GM10266 (cell line): ENCODE measurements at regions not wholly inside any gene's neighbourhood (a gene's known extent, or its start where the extent isn't known, plus 50 kb on each side); places are given as distances from the start of the nearest gene placed in this dataset.

ENCODE experiments used
- DNase-seq: peaks from one replicate; pipeline ENCODE4 v3.0.0; 2012; ENCODE audit errors: extremely low spot score
- TF ChIP-seq, protein P1 (sequence below): IDR thresholded peaks from 2 replicates; pipeline ENCODE4 v1.5.1; 2012; ENCODE audit warnings: mild to moderate bottlenecking, low read depth; ENCODE audit not compliant: control insufficient read depth, insufficient read depth; ENCODE audit errors: missing control alignments

DNA sequence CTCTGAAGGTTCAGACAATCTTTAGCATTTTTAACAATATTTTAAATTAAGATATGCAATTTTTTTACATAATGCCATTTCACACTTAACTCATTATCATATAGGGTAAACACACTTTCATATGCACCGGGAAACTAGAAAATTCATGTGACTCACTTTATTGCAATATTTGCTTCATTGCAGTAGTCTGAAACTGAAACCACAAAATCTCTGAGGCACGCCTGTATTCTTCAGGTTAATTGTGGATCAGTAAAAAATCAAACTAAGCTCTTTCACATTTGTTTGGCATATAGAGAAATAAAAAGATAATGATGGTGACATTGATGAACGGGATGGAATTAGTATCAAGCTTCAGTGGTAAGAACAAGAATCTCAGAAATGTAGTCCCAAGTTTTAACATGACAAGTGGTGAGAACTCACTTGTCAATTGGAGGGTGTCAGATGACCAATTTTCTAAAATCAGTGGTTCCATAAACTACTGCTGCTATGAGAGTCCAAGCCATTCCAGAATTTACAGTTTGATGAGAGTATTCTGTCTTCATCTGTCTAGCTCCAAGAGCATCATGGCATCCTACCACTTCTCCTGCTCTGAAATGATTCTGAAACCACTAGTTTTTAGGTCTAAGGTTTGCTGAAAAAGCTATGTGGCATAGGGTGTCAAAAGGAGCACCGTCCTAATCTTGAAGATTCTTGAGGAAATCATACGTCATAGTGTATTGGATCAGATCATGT, 281.0 kb downstream of the PTPRC start:
- DNase-seq, result no peak
- TF ChIP-seq, protein P1, sequence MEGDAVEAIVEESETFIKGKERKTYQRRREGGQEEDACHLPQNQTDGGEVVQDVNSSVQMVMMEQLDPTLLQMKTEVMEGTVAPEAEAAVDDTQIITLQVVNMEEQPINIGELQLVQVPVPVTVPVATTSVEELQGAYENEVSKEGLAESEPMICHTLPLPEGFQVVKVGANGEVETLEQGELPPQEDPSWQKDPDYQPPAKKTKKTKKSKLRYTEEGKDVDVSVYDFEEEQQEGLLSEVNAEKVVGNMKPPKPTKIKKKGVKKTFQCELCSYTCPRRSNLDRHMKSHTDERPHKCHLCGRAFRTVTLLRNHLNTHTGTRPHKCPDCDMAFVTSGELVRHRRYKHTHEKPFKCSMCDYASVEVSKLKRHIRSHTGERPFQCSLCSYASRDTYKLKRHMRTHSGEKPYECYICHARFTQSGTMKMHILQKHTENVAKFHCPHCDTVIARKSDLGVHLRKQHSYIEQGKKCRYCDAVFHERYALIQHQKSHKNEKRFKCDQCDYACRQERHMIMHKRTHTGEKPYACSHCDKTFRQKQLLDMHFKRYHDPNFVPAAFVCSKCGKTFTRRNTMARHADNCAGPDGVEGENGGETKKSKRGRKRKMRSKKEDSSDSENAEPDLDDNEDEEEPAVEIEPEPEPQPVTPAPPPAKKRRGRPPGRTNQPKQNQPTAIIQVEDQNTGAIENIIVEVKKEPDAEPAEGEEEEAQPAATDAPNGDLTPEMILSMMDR, result no peak

DNA sequence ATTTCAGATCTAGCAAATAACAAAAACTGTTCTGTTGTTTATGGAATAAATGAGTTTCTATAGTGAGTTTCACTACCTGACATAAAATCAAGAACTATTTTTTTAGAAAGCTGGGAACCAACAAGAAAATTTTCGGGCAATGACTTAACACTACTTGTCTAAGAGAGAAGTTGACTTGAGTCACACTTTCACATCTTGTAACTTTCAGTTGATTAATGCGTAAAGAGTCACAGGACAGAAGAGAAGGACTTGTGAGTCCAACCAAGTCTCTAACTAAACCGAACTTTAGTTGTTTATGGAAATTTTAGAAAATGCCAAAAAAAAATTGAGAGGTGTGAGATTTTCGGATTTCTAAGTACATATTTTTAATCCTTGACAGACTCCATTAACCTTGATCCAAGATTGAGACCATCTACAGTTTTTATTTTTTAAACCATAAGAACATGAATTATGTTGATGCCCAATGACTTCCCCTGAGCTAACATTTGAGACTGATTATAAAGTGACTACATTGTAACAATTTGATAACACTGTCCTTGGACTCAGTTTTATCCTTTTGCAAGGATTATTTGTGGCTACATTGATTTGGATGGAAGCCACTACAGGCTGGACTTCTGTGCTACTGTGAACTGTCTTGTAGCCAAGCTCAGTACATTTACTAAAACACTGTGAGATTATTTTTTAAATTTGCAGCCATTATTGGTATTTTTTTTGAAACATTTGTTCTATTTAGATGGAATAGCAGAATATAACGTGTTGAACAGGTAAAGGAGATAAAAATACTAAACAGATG, 284.0 kb downstream of the PTPRC start:
- DNase-seq, result peak; percentile 19
- TF ChIP-seq, protein P1, result no peak

DNA sequence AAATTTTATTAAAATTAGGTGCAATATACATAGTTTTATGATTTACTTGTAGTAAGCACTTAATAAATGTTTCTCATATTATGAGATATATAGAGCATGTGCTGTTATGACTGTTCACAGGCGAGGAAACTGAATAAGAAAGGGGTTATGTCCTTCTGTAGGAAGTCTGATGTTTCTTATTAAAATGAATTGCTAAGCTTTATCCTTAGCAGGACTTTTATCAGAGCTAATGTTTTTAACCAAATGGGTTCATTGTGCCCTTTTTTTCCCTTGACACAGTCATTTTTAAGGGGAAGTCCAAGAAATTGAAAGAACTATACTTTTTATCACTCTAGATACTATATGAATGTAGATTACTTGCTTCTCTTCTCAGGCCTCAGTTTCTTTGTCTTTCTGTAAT, 285.2 kb downstream of the PTPRC start:
- no peak for DNase-seq
- TF ChIP-seq, protein P1, result no peak

DNA sequence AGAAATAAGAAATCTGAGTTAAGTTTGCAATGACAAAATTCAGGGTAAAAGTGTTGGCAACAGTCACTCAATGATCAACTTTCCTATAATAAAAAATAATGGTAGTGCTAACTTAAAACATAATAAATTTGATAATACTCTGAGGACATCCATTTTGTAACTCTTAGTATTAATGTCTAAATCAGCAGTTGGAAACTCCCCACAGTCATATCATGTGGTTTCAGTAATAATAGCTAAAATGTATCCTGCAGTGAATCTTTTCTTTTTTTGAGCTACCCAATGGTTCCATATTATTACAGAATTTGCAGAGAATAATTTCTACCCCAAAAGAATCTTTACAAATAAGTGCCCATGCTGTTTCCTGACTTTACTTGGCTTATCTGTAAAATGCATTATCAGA, 286.7 kb downstream of the PTPRC start:
- TF ChIP-seq, protein P1, result no peak
- DNase-seq, result no peak

DNA sequence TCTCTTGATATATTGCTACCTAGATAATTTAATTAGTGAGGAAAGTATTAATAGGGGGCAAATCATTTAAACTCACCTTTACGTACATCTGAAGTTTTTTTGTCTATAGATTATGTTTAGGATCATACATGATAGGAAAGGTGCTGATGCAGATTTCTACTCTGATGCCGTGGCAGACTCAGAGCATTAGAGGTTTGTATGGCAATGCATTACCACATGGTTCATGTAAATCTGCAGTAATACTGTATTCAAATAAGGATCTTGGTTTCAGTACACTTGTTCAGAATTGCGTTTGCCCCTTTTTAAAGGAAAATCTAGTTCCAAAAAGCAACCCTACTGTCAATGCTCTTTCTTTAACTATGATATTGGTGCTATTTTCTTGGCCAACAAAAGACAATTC, 288.3 kb downstream of the PTPRC start:
- TF ChIP-seq, protein P1, result no peak
- DNase-seq, result no peak

DNA sequence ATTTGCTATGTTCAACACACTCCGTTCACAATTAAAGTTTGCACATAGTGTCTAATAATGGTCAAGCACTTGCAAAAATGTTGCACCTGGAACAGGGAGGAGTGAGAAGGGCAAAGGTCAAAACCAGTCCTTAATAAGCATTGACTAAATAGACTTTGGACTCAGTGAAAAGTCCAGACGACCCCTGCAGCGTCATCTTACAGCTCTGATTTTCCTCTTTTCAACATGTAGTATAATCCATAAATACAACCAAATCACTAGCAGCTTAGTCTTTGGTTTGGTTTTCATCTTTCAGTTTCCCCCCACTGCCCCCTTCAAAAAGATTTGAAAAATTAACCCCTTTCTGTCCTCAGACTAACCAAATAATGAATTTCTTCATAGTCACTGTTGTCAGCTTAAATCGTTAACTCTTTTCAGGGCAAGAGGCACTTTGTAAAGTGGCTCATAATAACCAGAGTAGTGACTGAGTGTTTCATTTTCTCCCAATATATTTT, 290.3 kb downstream of the PTPRC start:
- DNase-seq, result no peak
- TF ChIP-seq, protein P1, result no peak
